Osteocyte (in vitro differentiated cells): ENCODE measurements at regions not wholly inside any gene's neighbourhood (a gene's known extent, or its start where the extent isn't known, plus 50 kb on each side); places are given as distances from the start of the nearest gene placed in this dataset.

Experiments used
- DNase-seq: peaks from one replicate; pipeline ENCODE4 v3.0.0; 2021; ENCODE audit warnings: mixed read lengths; ENCODE audit not compliant: unreplicated experiment; ENCODE audit errors: extremely low spot score
- H3K27ac Mint-ChIP-seq: one replicate; pipeline ENCODE4 v1.8.0; 2021; ENCODE audit warnings: mild to moderate bottlenecking, mixed read lengths; ENCODE audit not compliant: unreplicated experiment
- H3K27me3 Mint-ChIP-seq: one replicate; pipeline ENCODE4 v1.8.0; 2021; ENCODE audit warnings: mixed read lengths; ENCODE audit not compliant: unreplicated experiment
- H3K36me3 Mint-ChIP-seq: one replicate; pipeline ENCODE4 v1.8.0; 2021; ENCODE audit warnings: mixed read lengths; ENCODE audit not compliant: unreplicated experiment
- H3K4me1 Mint-ChIP-seq: one replicate; pipeline ENCODE4 v1.8.0; 2021; ENCODE audit warnings: mixed read lengths; ENCODE audit not compliant: unreplicated experiment
- H3K4me3 Mint-ChIP-seq: one replicate; pipeline ENCODE4 v1.8.0; 2021; ENCODE audit warnings: mild to moderate bottlenecking, moderate library complexity, mixed read lengths; ENCODE audit not compliant: unreplicated experiment
- H3K9me3 Mint-ChIP-seq: one replicate; pipeline ENCODE4 v1.8.0; 2021; ENCODE audit warnings: mixed read lengths; ENCODE audit not compliant: unreplicated experiment
- TF ChIP-seq, protein P1 (sequence below): fragments of 200-600 bp; sonication (generic); IDR thresholded peaks from 2 replicates; pipeline ENCODE4 v1.5.0; 2021; ENCODE audit warnings: antibody characterized with exemption, mild to moderate bottlenecking, moderate library complexity

DNA sequence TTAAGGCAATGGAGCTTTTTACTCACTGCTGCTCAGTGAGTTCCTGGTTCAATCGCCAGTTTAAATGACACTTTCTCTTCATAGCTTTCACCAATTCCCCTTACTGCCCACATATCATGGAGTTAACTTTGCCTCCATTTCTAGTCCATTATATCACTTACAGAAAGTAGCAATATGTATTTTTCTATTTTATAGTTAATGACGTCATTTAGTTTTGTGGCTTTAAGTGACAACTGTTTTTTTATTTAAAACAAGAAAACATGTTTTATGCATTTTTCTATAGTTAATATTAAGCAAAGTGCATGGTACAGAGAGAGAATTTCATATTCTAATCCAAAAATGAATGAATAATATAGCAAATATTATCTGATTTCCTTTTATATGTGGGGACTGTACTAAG lies 363.3 kb downstream of the CDC14C start:
- no peak overlapping the region for H3K27ac Mint-ChIP-seq
- H3K9me3 Mint-ChIP-seq = no peaks in the 10 kb centered on the region
- no peaks in the 10 kb centered on the region for H3K36me3 Mint-ChIP-seq
- no peaks in the 10 kb centered on the region for H3K27me3 Mint-ChIP-seq
- TF ChIP-seq, protein P1, sequence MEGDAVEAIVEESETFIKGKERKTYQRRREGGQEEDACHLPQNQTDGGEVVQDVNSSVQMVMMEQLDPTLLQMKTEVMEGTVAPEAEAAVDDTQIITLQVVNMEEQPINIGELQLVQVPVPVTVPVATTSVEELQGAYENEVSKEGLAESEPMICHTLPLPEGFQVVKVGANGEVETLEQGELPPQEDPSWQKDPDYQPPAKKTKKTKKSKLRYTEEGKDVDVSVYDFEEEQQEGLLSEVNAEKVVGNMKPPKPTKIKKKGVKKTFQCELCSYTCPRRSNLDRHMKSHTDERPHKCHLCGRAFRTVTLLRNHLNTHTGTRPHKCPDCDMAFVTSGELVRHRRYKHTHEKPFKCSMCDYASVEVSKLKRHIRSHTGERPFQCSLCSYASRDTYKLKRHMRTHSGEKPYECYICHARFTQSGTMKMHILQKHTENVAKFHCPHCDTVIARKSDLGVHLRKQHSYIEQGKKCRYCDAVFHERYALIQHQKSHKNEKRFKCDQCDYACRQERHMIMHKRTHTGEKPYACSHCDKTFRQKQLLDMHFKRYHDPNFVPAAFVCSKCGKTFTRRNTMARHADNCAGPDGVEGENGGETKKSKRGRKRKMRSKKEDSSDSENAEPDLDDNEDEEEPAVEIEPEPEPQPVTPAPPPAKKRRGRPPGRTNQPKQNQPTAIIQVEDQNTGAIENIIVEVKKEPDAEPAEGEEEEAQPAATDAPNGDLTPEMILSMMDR = no peak
- no peaks in the 10 kb centered on the region for H3K4me1 Mint-ChIP-seq
- no peak overlapping the region for H3K4me3 Mint-ChIP-seq
- no peak for DNase-seq

DNA sequence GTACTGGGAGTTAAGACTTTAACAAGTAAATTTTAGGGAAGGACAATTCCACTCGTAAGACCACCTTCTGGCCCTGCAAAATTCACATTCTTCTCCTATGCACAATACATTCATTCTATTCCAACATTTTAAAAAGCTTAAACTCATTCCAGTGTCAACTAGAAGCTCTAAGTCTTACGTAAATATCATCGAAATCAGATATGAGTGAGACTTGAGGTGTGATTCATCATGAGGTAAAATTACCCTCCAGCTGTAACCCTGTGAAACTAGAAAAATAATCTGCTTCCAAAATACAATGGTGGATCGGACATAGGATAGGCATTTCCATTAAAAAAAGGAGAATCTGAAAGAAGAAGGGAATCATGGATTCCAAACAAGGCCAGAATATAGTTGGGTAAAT lies 370.3 kb downstream of the CDC14C start:
- Mint-ChIP-seq H3K27me3 (no peaks in the 10 kb centered on the region), H3K4me1 (no peaks in the 10 kb centered on the region), H3K9me3 (peaks cover 5% of the 10 kb centered on the region), H3K27ac (no peak overlapping the region), H3K36me3 (no peaks in the 10 kb centered on the region), H3K4me3 (no peak overlapping the region)
- TF ChIP-seq, protein P1 = no peak
- no peak for DNase-seq

DNA sequence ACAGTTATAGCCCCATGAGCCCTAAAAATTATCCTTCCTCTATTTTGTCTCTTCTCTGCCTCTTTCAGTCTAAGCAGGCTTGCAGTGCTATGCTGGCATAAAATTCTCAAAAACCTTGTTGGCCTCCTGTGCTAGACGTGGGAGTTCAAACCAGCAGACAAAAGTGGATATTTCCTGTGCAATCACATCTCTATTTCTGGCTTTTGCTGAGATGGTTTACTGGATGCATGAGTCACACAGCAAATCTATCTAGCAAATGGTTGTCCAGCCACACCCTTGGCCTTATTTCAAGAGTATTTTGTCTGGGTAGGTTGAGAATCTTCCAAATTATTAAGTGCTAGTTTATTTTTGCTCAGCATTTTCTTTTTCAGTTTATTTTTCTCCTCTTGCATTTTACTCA lies 370.8 kb downstream of the CDC14C start:
- H3K9me3 Mint-ChIP-seq = peaks cover 5% of the 10 kb centered on the region
- no peaks in the 10 kb centered on the region for H3K27me3 Mint-ChIP-seq
- no peaks in the 10 kb centered on the region for H3K4me1 Mint-ChIP-seq
- H3K4me3 Mint-ChIP-seq = no peak overlapping the region
- TF ChIP-seq, protein P1 = no peak
- no peak overlapping the region for H3K27ac Mint-ChIP-seq
- DNase-seq = no peak
- H3K36me3 Mint-ChIP-seq = no peaks in the 10 kb centered on the region

DNA sequence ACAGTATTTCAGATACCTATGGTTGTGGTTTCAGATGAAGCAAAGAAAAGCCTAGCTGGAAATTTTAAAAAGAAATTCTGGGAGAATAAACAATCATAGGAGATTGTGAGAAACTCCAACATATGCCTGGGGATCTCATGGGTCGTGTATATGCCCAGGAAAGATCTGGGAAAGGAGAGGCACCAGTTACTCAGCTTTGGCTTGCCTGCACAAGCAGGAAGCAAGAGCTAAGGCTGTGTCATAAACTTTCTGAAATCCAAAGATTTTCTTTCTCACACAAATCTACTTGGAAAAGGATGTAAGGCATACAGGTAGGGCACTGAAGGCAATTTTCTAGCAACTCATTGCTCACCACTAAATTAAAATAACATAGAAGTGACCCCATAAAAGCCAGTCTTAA lies 373.6 kb downstream of the CDC14C start:
- TF ChIP-seq, protein P1 = no peak
- H3K27me3 Mint-ChIP-seq = no peaks in the 10 kb centered on the region
- no peaks in the 10 kb centered on the region for H3K4me1 Mint-ChIP-seq
- DNase-seq = no peak
- no peaks in the 10 kb centered on the region for H3K36me3 Mint-ChIP-seq
- peaks cover 10% of the 10 kb centered on the region for H3K9me3 Mint-ChIP-seq
- H3K27ac Mint-ChIP-seq = no peak overlapping the region
- H3K4me3 Mint-ChIP-seq = no peak overlapping the region

DNA sequence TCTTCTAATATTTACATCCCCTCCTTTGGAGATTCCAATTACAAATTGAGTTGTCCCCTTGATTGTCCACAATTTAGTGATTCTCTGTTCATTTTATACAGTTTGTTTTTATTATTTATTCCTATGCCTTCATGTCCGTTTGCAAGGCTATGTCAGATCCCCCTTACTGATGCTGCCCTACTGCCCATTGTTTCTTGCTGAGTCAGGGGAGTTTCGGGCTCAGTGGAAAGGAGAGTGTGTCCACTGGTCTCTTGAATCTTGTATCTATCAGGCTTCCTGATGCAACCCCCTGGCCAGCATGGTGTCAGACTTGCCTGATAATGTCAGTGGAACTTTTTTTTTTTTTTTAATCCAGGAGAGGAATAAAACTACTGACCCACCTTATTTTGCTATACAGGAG lies 384.4 kb downstream of the CDC14C start:
- no peak overlapping the region for H3K4me3 Mint-ChIP-seq
- no peaks in the 10 kb centered on the region for H3K27me3 Mint-ChIP-seq
- no peak overlapping the region for H3K27ac Mint-ChIP-seq
- TF ChIP-seq, protein P1 = no peak
- H3K36me3 Mint-ChIP-seq = no peaks in the 10 kb centered on the region
- H3K9me3 Mint-ChIP-seq = no peaks in the 10 kb centered on the region
- DNase-seq = no peak
- H3K4me1 Mint-ChIP-seq = no peaks in the 10 kb centered on the region
